Fibroblast of skin of back (primary cell): ENCODE measurements at regions not wholly inside any gene's neighbourhood (a gene's known extent, or its start where the extent isn't known, plus 50 kb on each side); places are given as distances from the start of the nearest gene placed in this dataset.

ENCODE experiments used
- DNase-seq: peaks from one replicate; pipeline ENCODE4 v3.0.0-alpha.2; 2013

DNA sequence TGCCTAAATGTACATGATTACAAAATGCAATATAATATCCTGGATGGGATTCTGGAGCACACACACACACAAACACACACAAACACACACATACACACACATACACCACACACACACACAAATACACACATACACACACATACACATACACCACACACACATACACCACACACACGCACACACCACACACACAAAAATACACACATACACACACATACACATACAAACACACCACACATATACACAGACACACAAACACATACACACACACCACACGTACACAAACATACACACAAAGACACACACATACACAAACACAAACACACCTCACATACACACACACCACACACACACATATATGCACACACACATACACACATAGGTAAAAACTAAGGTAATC is 134.6 kb upstream of the SYNDIG1 start:
- no peak for DNase-seq

DNA sequence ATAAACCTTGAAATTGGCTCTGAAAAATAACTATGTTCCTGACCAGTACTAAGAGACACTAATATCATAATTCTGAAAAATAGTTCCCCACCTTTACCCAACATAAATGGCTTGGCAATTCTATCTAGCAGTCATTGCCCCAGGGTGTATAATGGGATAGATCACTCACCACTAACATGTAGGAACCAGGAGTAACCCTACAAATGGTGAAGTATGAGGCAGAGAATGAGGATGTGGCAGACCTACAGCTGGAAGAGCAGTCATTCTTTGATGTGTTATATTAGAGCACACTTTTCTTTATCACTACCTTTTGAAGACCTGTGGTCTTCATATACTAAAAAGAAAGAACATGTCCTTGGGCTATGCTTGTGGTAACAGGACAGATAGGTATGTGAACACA is 136.5 kb upstream of the SYNDIG1 start:
- DNase-seq, result no peak

DNA sequence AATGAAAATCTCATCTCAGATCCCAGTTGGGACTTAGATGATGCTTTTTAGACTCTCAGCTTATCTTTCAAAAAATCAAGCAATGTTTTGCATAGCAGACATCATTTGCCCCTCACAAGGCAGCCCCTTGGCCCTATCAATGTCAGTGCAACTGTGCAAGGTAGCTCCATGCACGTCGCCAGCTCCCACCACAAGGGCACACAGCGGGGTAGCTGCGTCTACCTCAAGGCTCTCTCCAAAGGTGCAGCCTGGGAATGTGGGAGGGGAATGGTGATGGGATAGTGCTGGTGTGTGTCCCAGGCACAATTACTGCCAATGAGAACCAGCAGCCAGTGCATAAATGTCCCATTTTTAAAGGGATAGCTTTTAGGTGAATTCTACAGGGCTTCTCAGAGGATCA is 137.5 kb upstream of the SYNDIG1 start:
- DNase-seq, result no peak

DNA sequence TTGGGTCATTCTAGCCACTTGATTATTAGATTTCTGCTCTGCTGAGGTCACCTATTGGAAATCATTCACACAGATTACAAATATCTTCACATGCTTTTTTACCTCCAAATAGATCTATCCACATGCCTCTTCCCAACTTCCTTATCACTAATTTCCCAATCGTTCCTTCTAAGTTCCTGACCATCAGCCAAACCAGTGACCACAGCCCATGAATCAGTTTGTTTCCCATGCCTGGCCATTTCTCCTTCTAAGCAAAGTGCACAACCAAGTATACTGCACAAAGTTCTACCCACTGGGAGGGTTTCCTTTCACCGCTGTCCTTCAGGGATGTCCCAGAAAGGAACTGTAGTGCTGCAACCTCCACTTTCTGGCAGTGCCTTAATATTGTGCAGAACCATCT is 140.5 kb upstream of the SYNDIG1 start:
- DNase-seq, result no peak

DNA sequence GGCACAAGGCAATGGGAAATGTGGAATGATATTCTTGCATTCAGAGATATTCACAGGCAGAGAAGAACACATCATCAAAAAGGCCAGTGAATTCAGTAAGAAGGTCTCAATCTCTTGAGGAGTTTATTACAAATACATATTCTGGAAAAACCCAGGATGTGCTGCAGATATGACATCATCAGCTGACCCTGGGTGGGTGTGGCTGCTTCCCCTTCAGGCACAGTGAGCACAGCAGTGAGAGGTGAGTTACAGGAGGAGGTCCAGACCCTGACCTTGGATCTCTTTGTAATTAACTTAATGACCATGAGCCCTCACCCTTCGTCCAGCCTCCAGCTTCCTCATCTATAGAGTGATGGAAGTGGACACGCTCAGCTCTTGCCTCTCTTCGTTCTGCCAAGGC is 147.5 kb upstream of the SYNDIG1 start:
- no peak for DNase-seq

DNA sequence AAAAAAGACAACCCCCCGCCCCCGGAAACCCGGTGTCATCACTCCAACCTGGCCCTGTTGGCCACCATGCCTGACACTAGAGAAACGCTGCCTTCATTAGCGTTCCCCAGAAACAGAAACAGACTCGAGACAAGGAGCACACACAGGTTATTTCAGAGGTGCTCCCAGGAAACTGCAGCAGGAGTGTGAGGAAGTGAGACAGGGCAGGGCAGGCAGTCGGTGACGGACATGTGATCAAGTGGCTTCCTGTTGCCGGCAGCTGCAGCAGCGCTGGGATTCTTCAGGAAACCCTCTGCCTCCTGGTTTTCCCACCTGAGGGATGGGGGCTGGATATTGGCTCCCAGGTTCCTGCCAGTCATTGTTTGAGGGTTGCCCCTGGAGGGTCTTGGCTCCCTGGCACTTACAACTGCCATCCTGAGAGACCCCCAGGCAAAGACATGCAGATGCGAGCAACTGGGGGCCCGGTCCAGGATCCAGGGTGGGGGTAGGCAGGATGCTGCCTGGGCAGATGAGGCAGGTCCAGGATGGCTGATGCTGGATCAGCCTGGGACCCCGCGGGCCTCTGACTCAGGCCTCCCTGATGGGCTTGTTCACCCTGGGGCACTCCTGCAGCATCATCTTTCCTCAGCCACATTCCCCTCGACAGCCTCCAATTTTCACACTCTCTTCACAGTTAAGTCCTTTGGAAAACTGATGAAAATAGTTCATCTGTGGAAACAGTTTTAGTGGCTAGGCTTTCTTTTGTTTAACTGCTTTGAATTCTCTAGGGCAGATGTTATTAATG is 150.7 kb upstream of the SYNDIG1 start:
- DNase-seq, result no peak

DNA sequence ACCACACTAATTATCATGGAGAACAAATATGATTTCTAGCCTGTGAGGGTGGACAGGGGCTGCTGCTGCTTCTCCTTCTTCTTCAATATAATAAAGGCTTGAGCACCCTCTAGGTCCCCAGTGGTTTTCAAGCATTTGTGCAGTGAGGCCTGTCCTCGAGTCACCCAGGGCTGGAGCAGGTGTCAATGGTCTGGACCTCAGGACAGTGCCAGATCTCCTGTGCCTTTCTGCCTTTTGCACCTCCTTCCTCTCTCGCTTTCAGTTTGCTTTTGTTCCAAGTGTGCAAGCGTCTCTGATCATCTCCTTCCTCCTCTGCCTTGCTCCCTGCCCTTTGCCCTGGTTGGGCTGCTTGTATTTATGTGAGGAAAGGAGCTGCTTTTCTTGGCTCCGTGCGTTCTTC is 152.2 kb upstream of the SYNDIG1 start:
- no peak for DNase-seq

DNA sequence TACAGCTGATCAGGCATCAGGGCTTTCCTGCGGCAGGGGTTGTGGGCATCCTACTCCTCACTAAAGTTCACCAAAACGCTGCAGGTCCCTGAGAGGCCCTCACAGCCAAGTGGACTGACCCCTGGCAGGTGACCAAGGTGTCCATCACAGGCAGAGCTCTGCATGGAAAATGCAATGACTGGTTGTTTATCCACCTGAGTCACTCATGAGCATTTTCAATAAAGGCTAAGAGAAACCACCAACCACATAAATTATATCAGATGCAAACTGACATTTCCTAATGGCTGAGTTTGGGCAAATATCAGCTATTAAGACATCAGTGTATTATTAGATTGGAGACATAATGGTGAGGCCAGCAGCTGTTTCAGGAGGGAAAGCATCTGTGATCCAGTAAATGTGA is 152.7 kb upstream of the SYNDIG1 start:
- DNase-seq, result no peak

DNA sequence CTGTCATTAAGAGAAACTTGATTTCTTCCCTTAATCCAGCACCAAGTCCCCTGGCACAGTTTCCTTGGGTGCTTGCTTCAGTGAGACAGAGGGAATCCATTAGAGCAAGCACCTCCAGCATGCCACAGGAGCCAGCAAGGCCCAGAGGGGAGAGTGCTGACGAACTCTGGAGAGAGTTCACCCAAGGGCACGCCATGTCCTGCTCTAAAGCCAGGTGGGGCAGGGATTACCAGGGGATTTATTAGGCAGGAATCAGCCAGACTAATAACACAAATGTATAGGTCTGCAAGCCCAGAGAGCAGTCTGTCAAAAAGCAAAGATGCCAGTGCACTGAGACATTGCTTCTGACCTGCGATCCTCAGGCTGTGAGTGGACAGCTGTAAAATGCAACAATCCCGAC is 155.4 kb upstream of the SYNDIG1 start:
- DNase-seq, result no peak

DNA sequence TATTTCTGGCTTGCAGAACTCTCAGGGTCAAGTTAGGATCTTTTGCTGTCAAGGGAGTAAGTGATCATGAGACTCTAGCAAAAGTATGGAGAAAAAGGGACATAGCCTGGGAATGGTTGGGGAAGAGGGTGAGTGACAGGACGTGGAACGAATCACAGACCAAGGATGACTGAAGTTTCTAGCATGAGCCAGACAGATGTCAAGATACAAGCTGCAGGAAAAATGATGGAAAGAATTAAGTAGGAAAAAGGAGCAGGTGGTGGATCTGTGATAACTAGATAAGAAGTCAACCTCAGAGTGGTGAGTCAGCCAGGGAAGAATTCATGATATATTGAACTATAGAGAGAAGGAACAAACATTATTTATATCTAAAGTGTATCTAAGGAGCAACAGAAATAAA is 159.8 kb upstream of the SYNDIG1 start:
- peak; percentile 20 for DNase-seq

DNA sequence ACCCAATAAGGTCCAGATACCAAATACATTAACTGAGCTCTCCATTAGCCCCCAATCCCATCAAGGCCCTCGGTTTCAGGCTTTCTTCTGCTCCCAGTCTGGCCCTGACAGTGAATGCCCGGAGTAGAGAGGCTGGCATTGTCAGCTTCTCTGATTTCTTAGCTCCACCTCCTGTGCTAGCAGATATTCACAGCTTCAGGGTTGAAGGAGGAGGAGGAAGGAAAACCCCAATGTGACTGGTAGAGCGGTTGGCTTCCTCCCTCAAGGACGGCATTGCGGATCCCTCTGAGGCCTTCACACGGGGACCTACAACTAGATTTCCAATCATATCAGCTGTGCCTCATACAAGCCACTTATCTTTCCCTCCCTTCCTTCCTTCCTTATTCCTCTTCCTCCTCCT is 164.1 kb upstream of the SYNDIG1 start:
- DNase-seq, result no peak

DNA sequence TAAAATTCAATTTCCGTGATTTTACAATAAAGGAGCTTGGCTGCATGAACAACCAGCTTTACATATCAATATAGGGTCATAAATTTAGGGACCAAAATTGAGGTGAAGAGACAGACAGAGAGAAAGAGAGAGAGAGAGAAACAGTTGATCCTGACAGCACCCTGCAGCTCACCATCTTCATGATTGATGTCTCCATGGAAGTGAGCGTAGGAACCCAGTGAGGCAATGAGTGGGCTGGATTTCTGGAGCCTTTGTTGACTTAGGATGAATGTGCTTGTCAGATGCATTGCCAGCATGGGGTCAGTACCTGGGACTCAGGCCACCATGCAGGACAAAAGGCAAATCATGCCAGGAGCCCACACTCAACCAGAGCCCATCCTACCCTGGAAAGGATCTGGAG is 165.1 kb upstream of the SYNDIG1 start:
- DNase-seq, result no peak

DNA sequence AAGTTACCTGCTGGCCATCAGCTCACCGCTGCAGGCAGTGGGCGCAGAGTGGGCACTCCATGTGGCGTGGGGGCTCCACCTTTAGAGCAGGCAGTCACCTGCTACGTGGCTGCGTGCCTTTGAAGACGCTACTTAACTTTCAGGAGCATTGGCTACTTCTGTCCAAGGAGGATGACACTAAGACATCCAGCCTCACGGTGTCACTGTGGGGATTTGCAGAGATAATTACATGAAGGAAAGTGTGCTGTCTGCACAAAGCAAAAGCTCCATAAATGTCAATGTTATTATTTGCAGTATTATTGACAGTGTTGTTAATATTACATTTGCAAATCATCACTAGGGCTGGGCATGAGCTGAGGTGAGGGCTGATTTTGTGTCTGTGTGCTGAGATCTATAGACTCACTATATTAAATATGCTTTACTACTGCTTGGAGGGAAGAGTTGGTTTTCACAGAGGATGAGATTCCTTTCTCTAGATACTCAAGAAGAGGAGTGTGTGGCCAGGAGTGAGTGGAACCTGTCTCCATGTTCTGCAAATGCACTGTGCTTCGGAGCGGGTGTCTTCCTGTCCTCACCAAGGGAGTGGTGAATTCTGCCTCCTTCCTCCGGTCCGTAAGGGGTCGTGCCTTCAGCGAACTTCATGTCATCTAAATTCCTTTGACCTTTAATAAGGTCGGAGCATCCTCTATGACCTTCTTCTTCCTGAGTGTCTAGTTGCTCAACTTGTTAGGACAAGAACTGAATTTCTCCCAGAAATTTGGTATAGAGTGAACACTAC is 165.8 kb upstream of the SYNDIG1 start:
- DNase-seq, result peak; percentile 11

DNA sequence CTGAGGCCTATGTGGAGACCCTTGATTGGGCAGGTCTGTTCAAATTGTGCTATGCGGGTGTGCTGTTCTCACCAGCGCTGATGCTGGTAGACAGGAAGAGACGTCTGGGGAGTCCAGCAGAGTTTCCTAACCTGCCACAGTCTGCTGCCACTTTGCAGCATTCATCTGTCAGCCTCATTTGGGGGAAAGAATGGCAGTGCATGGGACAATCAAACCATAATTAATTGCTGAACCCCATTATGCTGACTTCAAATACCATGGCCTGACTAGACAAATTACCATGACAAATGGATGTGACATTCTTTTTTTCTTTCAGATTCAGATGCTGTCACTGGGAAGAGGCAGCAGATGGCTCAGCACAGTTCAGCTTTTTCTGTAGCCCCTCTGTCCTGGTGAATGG is 171.4 kb upstream of the SYNDIG1 start:
- no peak for DNase-seq

DNA sequence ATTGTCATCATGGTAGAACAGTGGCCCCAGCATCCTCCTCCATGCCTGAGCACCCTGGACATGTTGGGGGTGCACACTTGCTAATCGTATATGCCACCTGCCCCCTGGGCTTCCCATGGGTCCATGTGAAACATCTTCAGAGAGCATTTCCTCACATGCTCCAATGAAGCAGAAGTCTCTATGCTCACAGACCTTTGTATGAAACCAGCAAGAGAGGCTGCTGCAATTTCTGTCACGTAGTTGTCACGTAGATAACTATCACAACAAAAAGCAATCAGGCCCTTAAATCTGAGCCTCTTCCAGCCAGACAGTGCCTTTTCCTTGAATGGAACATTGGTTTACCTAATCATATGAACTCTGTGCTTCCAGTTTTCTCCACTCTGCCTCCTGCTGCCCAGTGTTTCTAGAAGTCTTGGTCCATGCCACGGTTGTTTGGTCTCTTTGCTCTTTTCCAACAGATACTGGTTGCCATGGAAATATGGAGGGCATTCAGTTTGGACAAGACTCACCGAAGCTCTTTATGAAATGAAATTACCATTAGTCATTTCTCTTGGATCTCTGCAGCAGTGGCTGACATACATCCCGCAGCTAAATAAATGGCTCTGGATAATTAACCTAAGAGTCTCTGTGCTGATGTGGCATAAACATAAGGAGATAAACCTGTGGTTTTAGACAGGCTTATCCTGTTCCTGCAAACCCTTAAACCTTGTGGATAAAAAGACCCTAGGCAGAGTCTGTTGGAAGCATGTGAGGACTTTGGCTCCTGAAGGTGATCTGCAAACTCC is 172.8 kb upstream of the SYNDIG1 start:
- DNase-seq, result no peak

DNA sequence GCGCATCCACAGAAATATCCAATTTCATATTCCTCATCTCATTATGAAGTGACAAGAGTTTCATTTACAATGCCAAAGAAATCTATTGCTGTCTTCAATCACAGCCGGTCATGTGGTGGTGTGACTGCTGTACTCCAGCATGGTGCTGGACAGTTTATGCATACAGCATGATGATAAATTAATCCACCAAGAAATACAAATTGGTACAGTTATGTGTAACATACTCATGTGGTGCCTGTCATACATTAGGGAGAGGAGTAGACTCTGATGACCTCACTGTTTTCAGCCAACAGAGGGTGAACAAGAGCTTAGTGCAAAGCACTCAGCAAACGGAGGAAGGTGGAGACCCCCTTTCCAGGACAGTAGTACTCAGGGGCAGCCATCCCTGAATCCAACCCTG is 178.4 kb upstream of the SYNDIG1 start:
- DNase-seq, result no peak

DNA sequence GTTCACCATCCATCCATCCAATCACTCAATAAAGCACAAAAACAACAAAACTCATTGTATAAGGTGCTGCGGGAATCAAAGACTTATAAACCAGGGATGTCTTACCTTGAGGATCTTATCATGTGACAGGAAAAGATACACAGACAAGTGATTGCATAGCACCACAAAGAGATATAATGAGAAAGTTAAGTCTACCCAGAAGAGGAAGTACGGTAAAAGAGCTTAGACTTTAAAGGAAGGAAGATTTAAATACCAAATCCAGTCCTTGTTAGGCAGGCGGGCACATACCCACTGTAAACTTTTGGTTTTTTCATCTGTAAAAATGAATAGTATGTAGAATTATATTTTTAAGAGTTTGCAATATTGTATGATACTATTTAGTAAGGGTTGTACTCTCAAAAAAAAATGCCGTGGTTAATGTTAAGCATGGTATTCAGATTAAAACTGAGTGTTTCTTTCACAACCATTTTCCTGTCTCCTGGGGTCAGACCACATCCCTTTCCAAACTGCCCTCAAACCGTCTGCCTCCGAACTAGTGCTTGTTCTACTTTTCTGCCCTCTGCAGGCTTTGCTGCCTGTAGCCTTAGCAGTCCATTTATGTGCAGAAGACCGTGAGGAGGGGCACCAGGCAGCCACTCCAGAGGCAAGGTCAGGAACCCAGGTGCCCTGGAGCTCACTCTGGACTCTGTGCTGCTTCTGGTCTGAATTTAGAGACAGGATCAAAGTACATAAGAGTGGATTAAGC is 179.5 kb upstream of the SYNDIG1 start:
- DNase-seq, result no peak

DNA sequence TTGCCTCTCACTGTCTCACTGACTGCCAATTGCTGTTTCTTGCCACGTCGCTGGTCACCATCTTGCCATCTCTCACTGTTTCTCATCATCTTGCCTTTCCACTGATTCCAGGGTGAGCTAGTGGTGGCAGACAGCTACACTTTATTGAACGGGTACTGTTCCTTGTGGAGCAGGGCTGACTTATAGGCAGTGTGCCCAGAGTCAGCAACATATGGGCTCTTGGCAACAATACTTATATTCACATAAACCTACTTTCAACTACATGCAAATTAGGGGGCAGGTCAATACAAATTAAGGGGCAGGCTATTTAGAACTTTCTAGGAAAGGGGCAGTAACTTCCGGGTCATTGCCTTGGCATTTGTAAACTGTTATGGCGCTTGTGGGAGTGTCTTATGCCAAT is 186.2 kb upstream of the SYNDIG1 start:
- DNase-seq, result no peak

DNA sequence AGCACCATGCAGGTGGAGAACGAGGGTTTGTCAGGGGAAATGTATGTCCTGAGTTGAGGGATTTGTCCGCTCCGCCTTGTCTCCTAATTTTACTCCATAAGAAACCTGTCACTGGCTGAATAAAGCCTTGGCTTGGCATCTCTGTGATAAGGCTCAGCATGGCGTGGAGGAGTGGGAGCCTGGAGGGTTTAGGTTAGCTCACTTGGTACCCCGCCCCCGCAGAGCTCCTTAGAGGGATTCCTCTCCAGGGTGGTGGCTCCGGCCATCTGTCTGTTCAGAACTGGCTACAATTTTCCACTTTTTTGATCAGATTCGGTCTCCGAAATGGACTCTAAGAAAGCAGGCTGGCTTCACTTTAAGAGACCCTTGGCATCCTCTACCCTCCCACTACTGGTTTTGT is 192.2 kb upstream of the SYNDIG1 start:
- DNase-seq, result no peak

DNA sequence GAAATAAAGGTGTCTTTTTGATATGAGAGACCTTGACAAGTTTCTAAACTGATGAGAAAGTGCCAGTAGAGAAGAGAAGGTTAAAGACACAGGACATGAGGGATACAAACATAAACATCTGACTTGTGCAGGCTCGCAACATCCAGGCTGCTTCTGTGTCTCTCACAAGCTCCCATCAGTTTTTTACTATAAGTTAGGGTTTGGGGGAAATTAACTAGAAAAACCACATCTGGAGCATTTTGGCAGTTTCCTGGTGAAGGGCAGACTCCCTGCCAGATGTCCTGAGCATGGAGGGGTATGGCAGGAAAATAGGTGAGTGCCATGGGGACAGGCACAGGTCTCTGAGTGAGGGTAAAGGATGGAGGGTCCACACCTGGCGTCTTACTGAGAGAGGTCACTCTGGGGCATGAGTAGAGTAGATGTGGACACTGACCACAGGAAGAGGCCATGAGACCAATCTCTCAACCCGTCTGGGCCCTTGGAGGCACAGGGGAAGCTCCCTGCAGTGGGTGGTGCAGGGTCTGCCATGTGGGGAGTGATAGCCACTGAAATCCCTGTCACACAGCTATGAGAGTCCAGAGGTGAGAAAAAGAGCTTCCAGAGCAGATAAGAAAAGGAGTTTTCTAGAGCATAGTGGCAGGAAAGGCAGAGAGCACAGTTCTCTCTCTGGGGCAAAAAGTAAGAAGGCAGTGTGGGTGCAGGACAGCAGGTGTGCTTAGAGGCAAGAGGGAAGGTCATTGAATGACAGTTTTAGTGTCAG is 193.3 kb upstream of the SYNDIG1 start:
- no peak for DNase-seq

DNA sequence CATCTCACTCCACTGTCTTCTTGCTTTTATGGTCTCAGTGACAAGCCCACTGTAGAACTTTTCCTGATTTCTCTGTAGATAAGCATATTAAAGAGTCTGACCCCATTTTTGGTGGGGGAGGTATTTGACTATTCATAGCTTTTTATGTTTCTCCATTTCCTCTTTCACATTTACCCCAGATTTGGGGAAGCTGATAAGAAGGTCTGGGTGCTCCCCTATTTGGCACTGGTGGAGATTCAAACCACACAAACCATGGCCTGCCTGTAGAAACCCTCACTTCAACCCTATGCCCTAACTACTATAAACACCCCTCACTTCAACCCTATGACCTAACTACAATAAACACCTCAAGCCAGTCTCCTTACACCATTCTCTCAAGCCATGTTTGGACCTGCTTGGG is 196.2 kb upstream of the SYNDIG1 start:
- DNase-seq, result no peak

DNA sequence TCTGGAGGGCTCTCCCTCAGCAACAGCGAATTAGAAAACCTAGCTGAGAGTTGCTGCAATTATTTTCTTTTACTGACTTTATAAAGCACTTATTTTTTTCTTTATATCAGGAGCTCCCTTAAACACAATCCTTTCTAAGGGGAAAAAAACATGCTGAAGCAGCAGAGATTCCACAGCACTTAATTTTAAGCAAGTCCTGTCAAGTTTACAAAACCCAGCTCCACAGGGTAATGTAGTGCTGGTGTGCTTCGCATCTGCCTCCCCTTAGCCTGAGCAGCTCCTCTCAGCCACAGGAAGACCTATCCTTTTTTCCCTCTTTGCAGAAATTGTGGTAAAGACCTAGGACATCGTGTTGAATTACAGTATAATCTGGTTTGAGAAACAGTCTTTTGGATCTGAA is 208.1 kb upstream of the SYNDIG1 start:
- DNase-seq, result no peak
